SK-N-SH treated with all-trans-retinoic acid at 6 μM for 48 hours (cell line): ENCODE measurements at regions not wholly inside any gene's neighbourhood (a gene's known extent, or its start where the extent isn't known, plus 50 kb on each side); places are given as distances from the start of the nearest gene placed in this dataset.

ENCODE experiments used
- ATAC-seq: fragments of 200-7000 bp; cut with Tn5 transposase; 3 replicates; pipeline ENCODE4 v1.9.1; 2020; ENCODE audit warnings: mild to moderate bottlenecking, moderate library complexity
- ARNTL ChIP-seq: fragments of 450-650 bp; formaldehyde crosslinking; IDR thresholded peaks from 2 replicates; pipeline ENCODE4 v1.5.0; 2020; ENCODE audit warnings: low read depth, mild to moderate bottlenecking, moderate library complexity, borderline replicate concordance
- CSDC2 ChIP-seq: fragments of 250-450 bp; sonication (Bioruptor Pico); IDR thresholded peaks from 2 replicates; pipeline ENCODE4 v1.5.0; 2020; ENCODE audit warnings: mild to moderate bottlenecking, moderate library complexity
- ESRRG ChIP-seq: fragments of 250-450 bp; sonication (Bioruptor Pico); IDR thresholded peaks from 2 replicates; pipeline ENCODE4 v1.6.1; 2021; ENCODE audit warnings: mild to moderate bottlenecking
- GLIS3 ChIP-seq: fragments of 250-450 bp; sonication (Bioruptor Pico); IDR thresholded peaks from 2 replicates; pipeline ENCODE4 v1.5.0; 2020; ENCODE audit warnings: mild to moderate bottlenecking, moderate library complexity
- ISL1 ChIP-seq: fragments of 250-450 bp; sonication (Bioruptor Pico); IDR thresholded peaks from 2 replicates; pipeline ENCODE4 v2.1.2; 2022; ENCODE audit warnings: mild to moderate bottlenecking, moderate library complexity
- OSR1 ChIP-seq: fragments of 250-450 bp; sonication (Bioruptor Pico); IDR thresholded peaks from 2 replicates; pipeline ENCODE4 v1.8.0; 2022; ENCODE audit warnings: moderate library complexity, mild to moderate bottlenecking, inconsistent platforms
- PPARA ChIP-seq: fragments of 250-450 bp; sonication (Bioruptor Pico); IDR thresholded peaks from 2 replicates; pipeline ENCODE4 v1.5.0; 2020; ENCODE audit warnings: mild to moderate bottlenecking, borderline replicate concordance
- SNAI2 ChIP-seq: fragments of 250-450 bp; sonication (Bioruptor Pico); IDR thresholded peaks from 2 replicates; pipeline ENCODE4 v1.5.0; 2020; ENCODE audit warnings: mild to moderate bottlenecking, moderate library complexity
- TCF4 ChIP-seq: fragments of 250-450 bp; sonication (Bioruptor Pico); IDR thresholded peaks from 2 replicates; pipeline ENCODE4 v1.8.0; 2021; ENCODE audit warnings: mild to moderate bottlenecking, moderate library complexity, borderline replicate concordance
- TOX ChIP-seq: fragments of 250-450 bp; sonication (Bioruptor Pico); IDR thresholded peaks from 2 replicates; pipeline ENCODE4 v1.8.0; 2021; ENCODE audit warnings: mild to moderate bottlenecking, moderate library complexity, borderline replicate concordance
- ZC3H10 ChIP-seq: fragments of 250-450 bp; sonication (Bioruptor Pico); IDR thresholded peaks from 2 replicates; pipeline ENCODE4 v1.5.1; 2021; ENCODE audit warnings: mild to moderate bottlenecking, moderate library complexity
- ZFP3 ChIP-seq: fragments of 250-450 bp; sonication (Bioruptor Pico); IDR thresholded peaks from 2 replicates; pipeline ENCODE4 v1.5.0; 2020; ENCODE audit warnings: mild to moderate bottlenecking, moderate library complexity
- ZFP30 ChIP-seq: fragments of 450-650 bp; formaldehyde crosslinking; IDR thresholded peaks from 2 replicates; pipeline ENCODE4 v1.5.0; 2022; ENCODE audit warnings: mild to moderate bottlenecking, moderate library complexity
- ZNF565 ChIP-seq: fragments of 450-650 bp; formaldehyde crosslinking; conservative IDR thresholded peaks from 2 replicates; pipeline ENCODE4 v1.5.0; 2020; ENCODE audit warnings: low read depth, mild to moderate bottlenecking, moderate library complexity
- ZNF70 ChIP-seq: fragments of 450-650 bp; formaldehyde crosslinking; IDR thresholded peaks from 2 replicates; pipeline ENCODE4 v1.5.0; 2020; ENCODE audit warnings: mild to moderate bottlenecking, moderate library complexity
- ZNF8 ChIP-seq: fragments of 450-650 bp; formaldehyde crosslinking; IDR thresholded peaks from 2 replicates; pipeline ENCODE4 v1.5.0; 2020; ENCODE audit warnings: mild to moderate bottlenecking, moderate library complexity
- TF ChIP-seq, protein P1 (sequence below): fragments of 250-450 bp; sonication (Bioruptor Pico); IDR thresholded peaks from 2 replicates; pipeline ENCODE4 v1.8.0; 2020; ENCODE audit warnings: mild to moderate bottlenecking, moderate library complexity, borderline replicate concordance
- TF ChIP-seq, protein P2 (sequence below): fragments of 250-450 bp; sonication (Bioruptor Pico); IDR thresholded peaks from 2 replicates; pipeline ENCODE4 v1.5.0; 2020; ENCODE audit warnings: mild to moderate bottlenecking, moderate library complexity
- TF ChIP-seq, protein P3 (sequence below): fragments of 250-450 bp; sonication (Bioruptor Pico); IDR thresholded peaks from 2 replicates; pipeline ENCODE4 v1.5.1; 2021; ENCODE audit warnings: mild to moderate bottlenecking, moderate library complexity
- TF ChIP-seq, protein P4 (sequence below): fragments of 250-450 bp; sonication (Bioruptor Pico); IDR thresholded peaks from 2 replicates; pipeline ENCODE4 v1.5.1; 2020; ENCODE audit warnings: low read depth, mild to moderate bottlenecking, moderate library complexity

DNA sequence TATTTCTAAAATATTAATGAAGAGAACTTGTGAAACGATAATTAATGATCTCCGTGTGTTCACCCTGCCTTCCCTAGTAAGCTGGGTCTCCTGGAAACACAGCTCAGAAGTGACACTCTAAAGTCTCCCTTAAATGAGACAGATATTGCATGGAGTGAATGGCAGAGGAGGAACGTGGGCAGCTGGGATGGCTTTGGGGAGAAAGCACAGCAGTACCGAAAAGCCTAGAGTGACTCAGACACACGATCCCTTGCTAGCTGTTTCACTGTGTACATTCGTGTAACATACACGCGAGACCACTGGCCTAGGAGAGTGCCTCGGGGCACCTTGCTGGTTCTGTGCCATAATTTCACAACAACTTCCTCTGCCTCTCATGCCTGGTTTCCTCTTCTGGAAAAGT lies 199.9 kb upstream of the TCERG1L start:
- no peak for ATAC-seq
- TF ChIP-seq SNAI2: no peak
- TF ChIP-seq ZC3H10: no peak
- no peak for TF ChIP-seq ISL1 (CRISPR knock-in tag)
- no peak for TF ChIP-seq TCF4 (CRISPR knock-in tag)
- TF ChIP-seq ZFP3 (CRISPR knock-in tag): no peak

DNA sequence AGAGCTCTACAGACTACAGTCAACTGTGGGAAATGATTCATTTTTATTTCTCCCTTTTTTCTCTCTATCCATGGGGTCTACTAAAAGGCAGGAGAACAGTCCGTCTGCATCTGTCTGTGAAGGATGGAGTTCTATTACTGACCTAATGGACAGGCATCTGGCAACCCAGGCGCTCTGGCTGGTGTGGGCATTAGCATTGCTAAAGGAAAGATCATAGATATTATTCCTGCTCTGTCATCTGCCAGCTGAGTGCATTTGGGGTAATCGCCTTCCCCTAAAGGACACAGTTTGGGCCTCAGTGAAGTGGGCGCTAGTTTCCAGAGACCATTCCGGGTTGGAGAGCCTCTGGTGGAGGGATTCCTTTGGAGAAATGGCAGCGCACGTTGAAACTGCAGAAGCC lies 201.3 kb upstream of the TCERG1L start:
- no peak for ATAC-seq

DNA sequence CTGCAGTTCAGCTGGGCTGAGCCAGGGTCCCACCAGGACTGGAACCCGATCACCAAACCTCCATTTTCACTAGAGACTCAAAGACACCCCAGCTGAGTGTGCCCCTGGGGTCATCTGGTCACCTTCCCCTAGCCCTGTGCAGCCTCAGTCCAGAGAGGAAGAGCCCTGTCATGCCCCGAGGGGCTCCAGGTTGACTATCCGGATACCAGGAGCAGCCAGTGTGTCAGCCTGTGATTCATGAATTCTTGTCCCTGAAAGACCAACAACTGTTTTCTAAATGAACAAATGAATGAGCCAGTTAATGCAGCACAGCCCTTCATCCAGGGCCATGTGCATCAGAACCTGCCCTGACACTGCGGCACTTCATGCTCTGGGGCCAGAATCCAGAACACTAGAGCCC lies 201.9 kb upstream of the TCERG1L start:
- TF ChIP-seq ZFP30 (CRISPR knock-in tag): no peak
- no peak for TF ChIP-seq CSDC2 (CRISPR knock-in tag)
- TF ChIP-seq TOX (CRISPR knock-in tag): no peak
- TF ChIP-seq PPARA (CRISPR knock-in tag): no peak
- no peak for TF ChIP-seq ISL1 (CRISPR knock-in tag)
- no peak for TF ChIP-seq ESRRG
- TF ChIP-seq GLIS3 (CRISPR knock-in tag): no peak
- TF ChIP-seq, protein P1, sequence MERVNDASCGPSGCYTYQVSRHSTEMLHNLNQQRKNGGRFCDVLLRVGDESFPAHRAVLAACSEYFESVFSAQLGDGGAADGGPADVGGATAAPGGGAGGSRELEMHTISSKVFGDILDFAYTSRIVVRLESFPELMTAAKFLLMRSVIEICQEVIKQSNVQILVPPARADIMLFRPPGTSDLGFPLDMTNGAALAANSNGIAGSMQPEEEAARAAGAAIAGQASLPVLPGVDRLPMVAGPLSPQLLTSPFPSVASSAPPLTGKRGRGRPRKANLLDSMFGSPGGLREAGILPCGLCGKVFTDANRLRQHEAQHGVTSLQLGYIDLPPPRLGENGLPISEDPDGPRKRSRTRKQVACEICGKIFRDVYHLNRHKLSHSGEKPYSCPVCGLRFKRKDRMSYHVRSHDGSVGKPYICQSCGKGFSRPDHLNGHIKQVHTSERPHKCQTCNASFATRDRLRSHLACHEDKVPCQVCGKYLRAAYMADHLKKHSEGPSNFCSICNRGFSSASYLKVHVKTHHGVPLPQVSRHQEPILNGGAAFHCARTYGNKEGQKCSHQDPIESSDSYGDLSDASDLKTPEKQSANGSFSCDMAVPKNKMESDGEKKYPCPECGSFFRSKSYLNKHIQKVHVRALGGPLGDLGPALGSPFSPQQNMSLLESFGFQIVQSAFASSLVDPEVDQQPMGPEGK: no peak
- TF ChIP-seq ZC3H10: no peak
- TF ChIP-seq OSR1 (CRISPR knock-in tag): no peak
- TF ChIP-seq, protein P2, sequence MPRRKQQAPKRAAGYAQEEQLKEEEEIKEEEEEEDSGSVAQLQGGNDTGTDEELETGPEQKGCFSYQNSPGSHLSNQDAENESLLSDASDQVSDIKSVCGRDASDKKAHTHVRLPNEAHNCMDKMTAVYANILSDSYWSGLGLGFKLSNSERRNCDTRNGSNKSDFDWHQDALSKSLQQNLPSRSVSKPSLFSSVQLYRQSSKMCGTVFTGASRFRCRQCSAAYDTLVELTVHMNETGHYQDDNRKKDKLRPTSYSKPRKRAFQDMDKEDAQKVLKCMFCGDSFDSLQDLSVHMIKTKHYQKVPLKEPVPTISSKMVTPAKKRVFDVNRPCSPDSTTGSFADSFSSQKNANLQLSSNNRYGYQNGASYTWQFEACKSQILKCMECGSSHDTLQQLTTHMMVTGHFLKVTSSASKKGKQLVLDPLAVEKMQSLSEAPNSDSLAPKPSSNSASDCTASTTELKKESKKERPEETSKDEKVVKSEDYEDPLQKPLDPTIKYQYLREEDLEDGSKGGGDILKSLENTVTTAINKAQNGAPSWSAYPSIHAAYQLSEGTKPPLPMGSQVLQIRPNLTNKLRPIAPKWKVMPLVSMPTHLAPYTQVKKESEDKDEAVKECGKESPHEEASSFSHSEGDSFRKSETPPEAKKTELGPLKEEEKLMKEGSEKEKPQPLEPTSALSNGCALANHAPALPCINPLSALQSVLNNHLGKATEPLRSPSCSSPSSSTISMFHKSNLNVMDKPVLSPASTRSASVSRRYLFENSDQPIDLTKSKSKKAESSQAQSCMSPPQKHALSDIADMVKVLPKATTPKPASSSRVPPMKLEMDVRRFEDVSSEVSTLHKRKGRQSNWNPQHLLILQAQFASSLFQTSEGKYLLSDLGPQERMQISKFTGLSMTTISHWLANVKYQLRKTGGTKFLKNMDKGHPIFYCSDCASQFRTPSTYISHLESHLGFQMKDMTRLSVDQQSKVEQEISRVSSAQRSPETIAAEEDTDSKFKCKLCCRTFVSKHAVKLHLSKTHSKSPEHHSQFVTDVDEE (CRISPR knock-in tag): no peak
- no peak for TF ChIP-seq ARNTL
- TF ChIP-seq, protein P3, sequence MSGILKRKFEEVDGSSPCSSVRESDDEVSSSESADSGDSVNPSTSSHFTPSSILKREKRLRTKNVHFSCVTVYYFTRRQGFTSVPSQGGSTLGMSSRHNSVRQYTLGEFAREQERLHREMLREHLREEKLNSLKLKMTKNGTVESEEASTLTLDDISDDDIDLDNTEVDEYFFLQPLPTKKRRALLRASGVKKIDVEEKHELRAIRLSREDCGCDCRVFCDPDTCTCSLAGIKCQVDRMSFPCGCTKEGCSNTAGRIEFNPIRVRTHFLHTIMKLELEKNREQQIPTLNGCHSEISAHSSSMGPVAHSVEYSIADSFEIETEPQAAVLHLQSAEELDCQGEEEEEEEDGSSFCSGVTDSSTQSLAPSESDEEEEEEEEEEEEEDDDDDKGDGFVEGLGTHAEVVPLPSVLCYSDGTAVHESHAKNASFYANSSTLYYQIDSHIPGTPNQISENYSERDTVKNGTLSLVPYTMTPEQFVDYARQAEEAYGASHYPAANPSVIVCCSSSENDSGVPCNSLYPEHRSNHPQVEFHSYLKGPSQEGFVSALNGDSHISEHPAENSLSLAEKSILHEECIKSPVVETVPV: no peak
- TF ChIP-seq SNAI2: no peak
- TF ChIP-seq, all 23 proteins: peak for 0
- ATAC-seq: no peak

More for the DNA sequence above, 201.3 kb upstream of the TCERG1L start:
- TF ChIP-seq ISL1 (CRISPR knock-in tag) (no peak), OSR1 (CRISPR knock-in tag) (no peak), ZNF8 (CRISPR knock-in tag) (no peak), TOX (CRISPR knock-in tag) (no peak), SNAI2 (no peak)
- TF ChIP-seq, protein P4, sequence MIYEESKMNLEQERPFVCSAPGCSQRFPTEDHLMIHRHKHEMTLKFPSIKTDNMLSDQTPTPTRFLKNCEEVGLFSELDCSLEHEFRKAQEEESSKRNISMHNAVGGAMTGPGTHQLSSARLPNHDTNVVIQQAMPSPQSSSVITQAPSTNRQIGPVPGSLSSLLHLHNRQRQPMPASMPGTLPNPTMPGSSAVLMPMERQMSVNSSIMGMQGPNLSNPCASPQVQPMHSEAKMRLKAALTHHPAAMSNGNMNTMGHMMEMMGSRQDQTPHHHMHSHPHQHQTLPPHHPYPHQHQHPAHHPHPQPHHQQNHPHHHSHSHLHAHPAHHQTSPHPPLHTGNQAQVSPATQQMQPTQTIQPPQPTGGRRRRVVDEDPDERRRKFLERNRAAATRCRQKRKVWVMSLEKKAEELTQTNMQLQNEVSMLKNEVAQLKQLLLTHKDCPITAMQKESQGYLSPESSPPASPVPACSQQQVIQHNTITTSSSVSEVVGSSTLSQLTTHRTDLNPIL (CRISPR knock-in tag): no peak

DNA sequence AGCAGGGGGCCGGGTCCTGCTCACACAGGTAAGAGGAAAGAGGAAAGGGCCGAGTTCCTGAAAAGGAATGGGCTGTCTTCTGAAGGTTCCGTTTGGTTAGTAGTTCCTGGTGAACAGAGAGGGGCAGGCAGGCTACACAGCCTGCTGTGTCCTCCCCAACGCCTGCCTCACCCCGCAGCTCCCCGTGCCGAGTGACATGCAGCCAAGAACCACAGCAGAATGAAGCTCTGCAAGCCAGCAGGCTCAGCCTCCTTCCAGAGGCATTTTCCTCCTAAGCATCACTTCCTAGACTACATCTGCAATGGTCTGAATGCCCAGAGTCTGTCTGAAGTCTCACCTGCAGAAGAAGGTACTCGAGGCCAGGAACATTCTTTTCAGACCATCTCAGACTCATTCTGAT lies 202.4 kb upstream of the TCERG1L start:
- TF ChIP-seq GLIS3 (CRISPR knock-in tag): no peak
- TF ChIP-seq SNAI2: no peak
- TF ChIP-seq, protein P3: no peak
- no peak for TF ChIP-seq ZC3H10
- TF ChIP-seq, protein P1: no peak
- TF ChIP-seq CSDC2 (CRISPR knock-in tag): no peak
- no peak for TF ChIP-seq ZNF70 (CRISPR knock-in tag)
- TF ChIP-seq ZNF565 (CRISPR knock-in tag): no peak
- no peak for TF ChIP-seq ZFP30 (CRISPR knock-in tag)
- no peak for ATAC-seq
